Ishikawa (cell line): ENCODE measurements at regions not wholly inside any gene's neighbourhood (a gene's known extent, or its start where the extent isn't known, plus 50 kb on each side); places are given as distances from the start of the nearest gene placed in this dataset.

Source experiments
- CEBPB ChIP-seq: IDR thresholded peaks from 2 replicates; pipeline ENCODE4 v1.6.1; 2012
- CREB1 ChIP-seq: IDR thresholded peaks from 2 replicates; pipeline ENCODE4 v1.6.1; 2012; ENCODE audit warnings: low read depth
- EGR1 ChIP-seq: IDR thresholded peaks from 2 replicates; pipeline ENCODE4 v1.6.1; 2012
- EP300 ChIP-seq: IDR thresholded peaks from 2 replicates; pipeline ENCODE4 v1.6.1; 2012; ENCODE audit warnings: borderline replicate concordance
- FOXM1 ChIP-seq: IDR thresholded peaks from 2 replicates; pipeline ENCODE4 v1.6.1; 2012; ENCODE audit warnings: low read depth, borderline replicate concordance
- MAX ChIP-seq: IDR thresholded peaks from 2 replicates; pipeline ENCODE4 v1.6.1; 2012
- NFIC ChIP-seq: IDR thresholded peaks from 2 replicates; pipeline ENCODE4 v1.6.1; 2012
- RAD21 ChIP-seq: IDR thresholded peaks from 2 replicates; pipeline ENCODE4 v1.6.1; 2012; ENCODE audit warnings: low read depth
- REST ChIP-seq: IDR thresholded peaks from 2 replicates; pipeline ENCODE4 v1.6.1; 2012; ENCODE audit warnings: low read depth, mild to moderate bottlenecking
- TAF1 ChIP-seq: IDR thresholded peaks from 2 replicates; pipeline ENCODE4 v1.6.1; 2012; ENCODE audit warnings: low read depth, mild to moderate bottlenecking
- TCF12 ChIP-seq: IDR thresholded peaks from 2 replicates; pipeline ENCODE4 v1.6.1; 2012; ENCODE audit warnings: low read depth
- TEAD4 ChIP-seq: IDR thresholded peaks from 2 replicates; pipeline ENCODE4 v1.6.1; 2012
- USF1 ChIP-seq: IDR thresholded peaks from 2 replicates; pipeline ENCODE4 v1.6.1; 2012
- YY1 ChIP-seq: IDR thresholded peaks from 2 replicates; pipeline ENCODE4 v1.6.1; 2012; ENCODE audit warnings: low read depth
- ZBTB7A ChIP-seq: IDR thresholded peaks from 2 replicates; pipeline ENCODE4 v1.6.1; 2012; ENCODE audit warnings: low read depth

- TF ChIP-seq EGR1 (no peak), EP300 (no peak), RAD21 (no peak), MAX (no peak), ZBTB7A (no peak), TCF12 (no peak), TEAD4 (no peak), USF1 (no peak), FOXM1 (no peak), YY1 (no peak), CEBPB (no peak), TAF1 (no peak), NFIC (no peak), CREB1 (no peak), REST (no peak)
Observed at GRCh38 chr7:25396668-25397067, 168.4 kb upstream of the NPVF start.

- TF ChIP-seq ZBTB7A (no peak), TEAD4 (no peak), MAX (no peak), CEBPB (no peak), TCF12 (no peak), YY1 (no peak), TAF1 (no peak), FOXM1 (no peak), NFIC (no peak)
Observed at GRCh38 chr7:25398418-25398817, 170.1 kb upstream of the NPVF start.

GRCh38 chr7:25399000-25399750 lies 170.9 kb upstream of the NPVF start:
- TF ChIP-seq TEAD4 (no peak), CEBPB (no peak), FOXM1 (no peak), TAF1 (no peak), ZBTB7A (no peak), NFIC (no peak), REST (no peak), YY1 (no peak), RAD21 (no peak), MAX (no peak), EP300 (no peak), USF1 (no peak), TCF12 (no peak), CREB1 (no peak), EGR1 (no peak)

- no peak for TF ChIP-seq CREB1
Observed at GRCh38 chr7:25402532-25402931, 174.2 kb upstream of the NPVF start.

- TF ChIP-seq REST, result no peak
Observed at GRCh38 chr7:25405736-25406135, 177.4 kb upstream of the NPVF start.
